ENCODE measurements at regions not wholly inside any gene's neighbourhood (a gene's known extent, or its start where the extent isn't known, plus 50 kb on each side); places are given as distances from the start of the nearest gene placed in this dataset.

- DNase-seq (ENCODE audit: low read depth, low spot score) = no peak
- no peaks in the 10 kb centered on the region for H3K36me3 ChIP-seq (ENCODE audit: insufficient read depth, insufficient read length, low read length)
- no peaks in the 10 kb centered on the region for H3K27me3 ChIP-seq (ENCODE audit: insufficient read depth, insufficient read length)
- H3K4me3 ChIP-seq (ENCODE audit: insufficient read length, low read depth) = no peak overlapping the region
- H3K9ac ChIP-seq (ENCODE audit: insufficient read length, low read depth) = no peak overlapping the region
- H3K4me1 ChIP-seq (ENCODE audit: insufficient read depth, insufficient read length) = no peaks in the 10 kb centered on the region
- H3K9me3 ChIP-seq (ENCODE audit: insufficient read depth, low read length) = no peaks in the 10 kb centered on the region; the same call in 1 of the 2 replicates
- TF ChIP-seq ZNF274 (IDR thresholded peaks at IDR 0.05; ENCODE audit: low read depth, low read length) = no peak
- TF ChIP-seq SUZ12 (IDR thresholded peaks at IDR 0.05; ENCODE audit: extremely low read depth, insufficient read depth, insufficient read length) = no peak
- no peak for TF ChIP-seq YY1 (IDR thresholded peaks at IDR 0.05; ENCODE audit: insufficient read depth, insufficient read length)
These were observed 537.3 kb downstream of the TMTC2 start for GRCh38 chr12:83224012-83224411.

GRCh38 chr12:83220774-83221173, 534.1 kb downstream of the TMTC2 start:
- H3K4me3 ChIP-seq (ENCODE audit: insufficient read length, low read depth) = no peak overlapping the region
- H3K9ac ChIP-seq (ENCODE audit: insufficient read length, low read depth) = no peak overlapping the region
- H3K36me3 ChIP-seq (ENCODE audit: insufficient read depth, insufficient read length, low read length) = no peaks in the 10 kb centered on the region
- no peak for DNase-seq (ENCODE audit: low read depth, low spot score)
- no peaks in the 10 kb centered on the region for H3K9me3 ChIP-seq (ENCODE audit: insufficient read depth, low read length)
- TF ChIP-seq YY1 (IDR thresholded peaks at IDR 0.05; ENCODE audit: insufficient read depth, insufficient read length) = no peak
- no peak for TF ChIP-seq ZNF274 (IDR thresholded peaks at IDR 0.05; ENCODE audit: low read depth, low read length)
- TF ChIP-seq SUZ12 (IDR thresholded peaks at IDR 0.05; ENCODE audit: extremely low read depth, insufficient read depth, insufficient read length) = no peak
- H3K27me3 ChIP-seq (ENCODE audit: insufficient read depth, insufficient read length) = no peaks in the 10 kb centered on the region
- no peaks in the 10 kb centered on the region for H3K4me1 ChIP-seq (ENCODE audit: insufficient read depth, insufficient read length)

DNA sequence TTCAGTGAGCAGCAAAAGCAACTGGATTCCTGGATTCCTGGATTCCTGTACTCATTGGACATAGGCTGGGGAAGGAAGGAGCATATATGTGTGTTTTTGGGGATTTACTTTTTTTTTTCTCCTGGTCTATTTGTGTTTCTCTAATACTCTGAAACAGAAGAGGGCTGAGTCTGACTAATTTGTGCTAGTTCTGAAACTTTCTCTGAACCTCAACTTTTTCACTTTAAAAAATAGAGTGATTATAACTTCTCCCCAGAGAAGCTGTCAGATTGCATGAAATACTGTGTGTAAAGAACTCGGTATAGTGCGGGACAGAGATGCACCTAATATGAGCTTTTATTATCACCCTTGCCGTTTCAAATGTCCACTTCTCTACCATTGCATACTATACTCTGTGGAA, 529.5 kb downstream of the TMTC2 start:
- no peaks in the 10 kb centered on the region for H3K9me3 ChIP-seq (ENCODE audit: insufficient read depth, low read length)
- H3K4me1 ChIP-seq (ENCODE audit: insufficient read depth, insufficient read length) = no peaks in the 10 kb centered on the region
- no peak for DNase-seq (ENCODE audit: low read depth, low spot score)
- no peaks in the 10 kb centered on the region for H3K36me3 ChIP-seq (ENCODE audit: insufficient read depth, insufficient read length, low read length)
- H3K4me3 ChIP-seq (ENCODE audit: insufficient read length, low read depth) = no peak overlapping the region
- H3K9ac ChIP-seq (ENCODE audit: insufficient read length, low read depth) = no peak overlapping the region
- TF ChIP-seq YY1 (IDR thresholded peaks at IDR 0.05; ENCODE audit: insufficient read depth, insufficient read length) (no peak), ZNF274 (IDR thresholded peaks at IDR 0.05; ENCODE audit: low read depth, low read length) (no peak), SUZ12 (IDR thresholded peaks at IDR 0.05; ENCODE audit: extremely low read depth, insufficient read depth, insufficient read length) (no peak)
- H3K27me3 ChIP-seq (ENCODE audit: insufficient read depth, insufficient read length) = no peaks in the 10 kb centered on the region

DNA sequence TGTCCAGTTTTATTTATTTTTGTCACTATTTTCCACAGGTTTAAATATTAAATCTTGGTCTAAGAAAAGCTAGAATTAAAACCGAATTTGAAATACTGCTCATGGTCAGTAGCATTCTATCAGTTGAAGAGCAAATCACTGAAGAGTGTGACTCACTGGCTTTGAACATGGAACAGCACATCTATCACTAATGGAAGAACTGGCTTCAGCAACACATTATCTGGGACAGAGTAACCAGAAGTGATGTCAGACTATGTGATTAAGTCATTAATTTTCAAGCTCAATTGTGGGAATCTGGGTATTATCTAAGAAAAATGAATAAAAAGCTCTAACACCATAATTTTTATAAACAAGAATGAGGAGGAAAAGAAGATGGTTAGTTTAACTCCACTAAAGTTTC, 527.5 kb downstream of the TMTC2 start:
- no peaks in the 10 kb centered on the region for H3K9me3 ChIP-seq (ENCODE audit: insufficient read depth, low read length)
- no peak overlapping the region for H3K9ac ChIP-seq (ENCODE audit: insufficient read length, low read depth)
- no peaks in the 10 kb centered on the region for H3K4me1 ChIP-seq (ENCODE audit: insufficient read depth, insufficient read length)
- TF ChIP-seq SUZ12 (IDR thresholded peaks at IDR 0.05; ENCODE audit: extremely low read depth, insufficient read depth, insufficient read length) (no peak), ZNF274 (IDR thresholded peaks at IDR 0.05; ENCODE audit: low read depth, low read length) (no peak)
- H3K36me3 ChIP-seq (ENCODE audit: insufficient read depth, insufficient read length, low read length) = no peaks in the 10 kb centered on the region
- H3K4me3 ChIP-seq (ENCODE audit: insufficient read length, low read depth) = no peak overlapping the region
- H3K27me3 ChIP-seq (ENCODE audit: insufficient read depth, insufficient read length) = no peaks in the 10 kb centered on the region
- DNase-seq (ENCODE audit: low read depth, low spot score) = no peak

DNA sequence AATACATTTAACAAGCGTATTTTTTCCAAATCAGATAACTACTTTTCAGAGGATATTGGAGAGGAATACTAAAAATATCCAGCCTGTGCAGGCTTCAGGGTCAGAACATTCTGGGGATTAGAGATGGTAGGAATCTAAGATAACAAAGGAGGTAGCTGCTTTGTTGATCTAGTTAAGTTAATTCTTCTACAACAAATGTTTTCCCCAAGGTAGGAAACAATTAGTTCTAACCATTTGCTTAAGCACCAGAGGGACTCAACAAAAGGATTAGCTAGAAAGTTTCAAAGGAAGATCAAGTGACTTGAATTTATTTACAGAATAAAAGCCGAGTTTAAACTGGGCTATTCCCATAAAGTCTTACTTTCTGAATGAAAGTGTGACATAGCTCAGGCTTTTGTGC, 524.2 kb downstream of the TMTC2 start:
- H3K9me3 ChIP-seq (ENCODE audit: insufficient read depth, low read length) = no peaks in the 10 kb centered on the region; the same call in 1 of the 2 replicates
- TF ChIP-seq ZNF274 (IDR thresholded peaks at IDR 0.05; ENCODE audit: low read depth, low read length) (no peak), SUZ12 (IDR thresholded peaks at IDR 0.05; ENCODE audit: extremely low read depth, insufficient read depth, insufficient read length) (no peak)
- H3K27me3 ChIP-seq (ENCODE audit: insufficient read depth, insufficient read length) = no peaks in the 10 kb centered on the region
- H3K4me3 ChIP-seq (ENCODE audit: insufficient read length, low read depth) = no peak overlapping the region
- H3K4me1 ChIP-seq (ENCODE audit: insufficient read depth, insufficient read length) = no peaks in the 10 kb centered on the region
- H3K36me3 ChIP-seq (ENCODE audit: insufficient read depth, insufficient read length, low read length) = no peaks in the 10 kb centered on the region
- peak; percentile 66 for DNase-seq (ENCODE audit: low read depth, low spot score)
- no peak overlapping the region for H3K9ac ChIP-seq (ENCODE audit: insufficient read length, low read depth)

GRCh38 chr12:83199069-83199468, 512.4 kb downstream of the TMTC2 start:
- Histone ChIP-seq H3K36me3 (ENCODE audit: insufficient read depth, insufficient read length, low read length) (no peaks in the 10 kb centered on the region), H3K9ac (ENCODE audit: insufficient read length, low read depth) (peak overlapping the region; percentile 1), H3K27me3 (ENCODE audit: insufficient read depth, insufficient read length) (no peaks in the 10 kb centered on the region), H3K9me3 (ENCODE audit: insufficient read depth, low read length) (peaks cover 13% of the 10 kb centered on the region), H3K4me3 (ENCODE audit: insufficient read length, low read depth) (no peak overlapping the region), H3K4me1 (ENCODE audit: insufficient read depth, insufficient read length) (no peaks in the 10 kb centered on the region)
- no peak for TF ChIP-seq YY1 (IDR thresholded peaks at IDR 0.05; ENCODE audit: insufficient read depth, insufficient read length)
- no peak for TF ChIP-seq SUZ12 (IDR thresholded peaks at IDR 0.05; ENCODE audit: extremely low read depth, insufficient read depth, insufficient read length)
- TF ChIP-seq ZNF274 (IDR thresholded peaks at IDR 0.05; ENCODE audit: low read depth, low read length) = no peak
- no peak for DNase-seq (ENCODE audit: low read depth, low spot score)

DNA sequence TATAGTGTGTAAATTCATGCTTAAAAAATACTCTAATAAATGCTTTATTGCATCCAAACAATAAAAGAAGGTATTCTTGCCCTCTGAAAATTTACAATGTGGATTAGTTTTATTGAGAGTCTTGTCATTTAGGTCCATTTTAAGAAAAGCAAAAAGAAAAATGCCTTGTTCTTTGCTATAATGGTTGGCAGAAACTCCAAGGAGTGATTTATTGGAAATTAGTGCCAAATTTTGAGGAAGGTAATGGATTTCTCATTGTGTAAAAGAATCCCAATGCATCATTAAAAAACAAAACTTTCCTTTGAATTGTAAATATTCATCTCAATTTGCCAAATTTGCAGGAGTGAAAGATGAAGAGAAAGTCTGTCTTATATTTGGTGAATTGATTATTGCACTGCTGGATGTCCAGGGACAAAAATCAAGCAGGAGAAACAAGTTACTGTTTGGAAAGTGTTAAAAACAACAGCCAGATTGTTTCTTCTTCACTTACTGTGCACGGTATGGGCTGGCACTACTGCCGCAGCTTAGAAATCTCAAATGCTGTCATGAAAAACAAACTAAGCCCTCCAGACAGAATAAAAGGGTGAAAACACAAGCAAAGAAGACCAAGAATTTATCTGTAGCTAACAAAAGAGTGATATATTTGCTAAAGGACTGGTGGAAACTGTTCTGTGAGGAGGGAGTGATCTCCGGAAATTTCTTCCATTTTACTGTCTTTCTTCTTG, 511.7 kb downstream of the TMTC2 start:
- H3K27me3 ChIP-seq (ENCODE audit: insufficient read depth, insufficient read length) = no peaks in the 10 kb centered on the region
- H3K9ac ChIP-seq (ENCODE audit: insufficient read length, low read depth) = peak overlapping the region; percentile 1
- H3K36me3 ChIP-seq (ENCODE audit: insufficient read depth, insufficient read length, low read length) = no peaks in the 10 kb centered on the region
- no peaks in the 10 kb centered on the region for H3K4me1 ChIP-seq (ENCODE audit: insufficient read depth, insufficient read length)
- DNase-seq (ENCODE audit: low read depth, low spot score) = no peak
- no peak overlapping the region for H3K4me3 ChIP-seq (ENCODE audit: insufficient read length, low read depth)
- H3K9me3 ChIP-seq (ENCODE audit: insufficient read depth, low read length) = peaks cover 13% of the 10 kb centered on the region
- TF ChIP-seq ZNF274 (IDR thresholded peaks at IDR 0.05; ENCODE audit: low read depth, low read length) (no peak), YY1 (IDR thresholded peaks at IDR 0.05; ENCODE audit: insufficient read depth, insufficient read length) (no peak), SUZ12 (IDR thresholded peaks at IDR 0.05; ENCODE audit: extremely low read depth, insufficient read depth, insufficient read length) (no peak)
